ENCODE measurements at regions not wholly inside any gene's neighbourhood (a gene's known extent, or its start where the extent isn't known, plus 50 kb on each side); places are given as distances from the start of the nearest gene placed in this dataset.

DNA sequence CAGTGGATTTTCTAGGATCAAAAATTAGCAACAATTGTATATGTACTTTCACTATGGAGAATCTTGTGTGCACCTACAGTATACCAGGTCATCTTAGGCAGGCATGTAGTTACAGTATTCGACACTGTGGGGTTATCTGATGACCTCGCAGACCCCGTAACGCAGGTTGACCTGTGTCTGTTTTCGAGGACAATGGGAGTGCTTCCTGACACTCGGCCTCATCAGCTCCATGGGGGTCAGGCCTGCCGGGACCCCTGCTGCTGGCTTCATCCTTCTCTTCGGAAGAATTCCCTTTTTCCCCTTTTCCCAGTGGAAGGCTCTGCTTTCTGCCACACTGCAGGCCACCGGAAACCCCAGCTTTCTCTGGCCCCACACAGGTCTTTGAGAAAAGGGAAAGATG is 102.8 kb upstream of the TMEM18 start:
- no peak for DNase-seq

GRCh38 chr2:778731-779350 is 101.6 kb upstream of the TMEM18 start:
- DNase-seq, result no peak

DNA sequence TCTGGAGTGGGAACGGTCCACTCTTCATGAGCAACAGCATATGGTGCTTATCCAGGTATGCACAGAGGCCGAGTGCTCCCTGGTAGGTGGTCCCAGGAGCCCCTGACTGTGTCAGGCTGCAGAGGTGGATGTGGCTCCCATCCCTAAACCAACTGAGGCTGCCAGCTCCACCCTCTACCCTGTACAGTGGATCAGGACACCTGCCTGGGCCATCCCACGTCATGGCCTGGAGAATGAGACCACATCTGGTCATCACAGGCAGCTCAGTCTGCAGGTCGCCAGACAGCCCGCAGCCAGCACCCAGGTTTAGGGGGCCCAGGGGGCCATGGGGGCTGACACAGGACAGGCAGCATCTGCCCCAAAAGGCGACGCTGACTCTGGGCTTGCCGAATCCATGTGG is 100.3 kb upstream of the TMEM18 start:
- no peak for DNase-seq

DNA sequence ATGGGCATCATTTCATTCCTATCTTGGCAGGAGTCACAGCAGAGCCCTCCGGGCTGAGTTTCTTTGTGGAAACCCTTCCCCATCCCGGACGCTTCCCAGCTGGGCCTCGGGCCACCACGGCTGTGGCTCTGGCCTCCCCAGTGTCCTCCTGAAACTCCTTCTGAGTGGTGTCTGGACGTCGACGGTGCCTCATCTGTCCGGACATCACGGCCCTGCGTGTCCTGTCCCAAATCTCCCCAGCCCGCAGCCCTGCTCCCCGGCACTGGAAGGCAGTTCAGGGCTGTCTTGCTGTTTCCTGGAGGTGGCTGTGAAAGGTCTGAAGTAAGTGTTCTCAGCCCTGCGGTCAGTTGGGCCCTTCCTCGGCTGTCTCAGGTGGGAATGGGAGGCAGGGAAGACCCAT is 99.8 kb upstream of the TMEM18 start:
- DNase-seq, result no peak

GRCh38 chr2:776487-776886 is 99.3 kb upstream of the TMEM18 start:
- DNase-seq, result no peak

- DNase-seq, result no peak
These were observed 98.8 kb upstream of the TMEM18 start for GRCh38 chr2:776038-776437.

- DNase-seq, result no peak
These were observed 97.2 kb upstream of the TMEM18 start for GRCh38 chr2:774436-774835.

DNA sequence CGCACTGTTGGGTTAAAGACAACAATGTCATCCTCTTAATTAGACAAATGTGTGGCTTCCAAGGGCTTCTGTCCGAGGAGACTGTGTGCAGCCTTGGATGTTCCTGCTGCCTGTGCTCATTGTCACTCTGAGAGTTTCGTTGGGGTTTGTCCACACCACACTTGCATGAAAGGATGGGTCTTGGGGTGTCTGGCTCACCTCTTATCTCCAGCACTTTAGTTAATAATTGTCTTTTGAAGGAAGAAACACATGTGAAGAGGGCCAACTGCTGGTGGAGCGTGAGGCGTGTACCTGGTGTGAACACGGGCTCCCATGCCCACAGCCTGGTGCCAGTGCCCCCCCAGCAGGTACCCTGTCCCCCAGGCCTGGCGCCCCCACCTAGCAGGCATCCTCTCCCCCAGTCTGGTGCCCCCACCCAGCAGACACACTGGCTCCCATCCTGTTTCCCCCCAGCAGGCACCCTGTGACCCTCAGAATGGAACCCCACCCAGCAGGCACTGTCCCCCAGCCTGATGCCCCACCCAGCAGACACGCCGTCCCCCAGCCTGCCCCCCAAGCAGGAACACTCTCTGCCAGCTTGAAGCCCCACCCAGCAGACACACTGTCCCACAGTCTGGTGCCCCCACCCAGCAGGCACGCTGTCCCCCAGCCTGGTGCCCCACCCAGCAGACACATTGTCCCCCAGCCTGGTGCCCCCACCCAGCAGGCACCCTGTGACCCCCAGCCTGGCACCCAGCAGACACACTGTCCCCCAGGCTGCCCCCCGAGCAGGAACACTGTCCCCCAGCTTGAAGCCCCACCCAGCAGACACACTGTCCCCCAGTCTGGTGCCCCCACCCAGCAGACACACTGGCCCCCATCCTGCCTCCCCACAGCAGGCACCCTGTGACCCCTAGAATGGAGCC is 96.3 kb upstream of the TMEM18 start:
- no peak for DNase-seq

GRCh38 chr2:771538-771937 is 94.3 kb upstream of the TMEM18 start:
- DNase-seq, result no peak

DNA sequence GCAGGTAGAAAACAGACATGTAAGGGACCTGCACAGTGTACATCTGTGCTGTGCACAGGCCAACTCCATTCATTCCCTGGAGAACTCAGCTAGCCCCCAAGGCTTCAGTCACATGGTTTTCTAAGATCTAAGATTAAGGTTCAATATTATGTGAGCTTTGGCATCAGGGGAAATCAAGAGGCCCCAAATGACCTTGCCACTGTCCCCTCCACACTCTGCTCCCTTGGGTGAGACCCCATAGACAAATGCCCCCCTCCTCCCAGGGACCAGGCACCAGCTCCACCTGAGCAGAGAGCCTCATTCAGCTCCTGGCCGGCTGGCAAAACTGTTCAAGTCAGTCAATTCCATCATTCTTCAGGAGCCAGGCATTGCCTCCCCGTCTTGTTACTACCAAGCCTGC is 93.6 kb upstream of the TMEM18 start:
- no peak for DNase-seq

DNA sequence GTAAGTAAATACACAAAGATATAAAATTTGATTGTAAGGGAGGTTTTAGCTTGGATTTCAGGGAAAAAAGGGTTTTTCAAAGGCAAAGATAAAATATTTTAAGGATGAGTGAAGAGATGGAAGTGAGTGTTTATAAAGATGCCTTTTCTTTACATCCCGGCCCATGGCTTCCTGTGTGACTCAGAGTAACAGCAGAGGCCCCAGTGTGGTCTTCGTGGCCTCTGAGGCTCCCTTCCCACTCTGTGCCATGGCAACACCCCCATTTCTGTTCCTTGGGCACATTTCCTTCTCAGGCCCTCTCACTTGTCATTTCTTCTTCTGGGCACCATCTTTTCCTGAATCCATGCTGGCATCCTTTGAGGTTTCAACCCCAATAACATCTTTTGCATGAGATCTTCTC is 92.6 kb upstream of the TMEM18 start:
- no peak for DNase-seq

DNA sequence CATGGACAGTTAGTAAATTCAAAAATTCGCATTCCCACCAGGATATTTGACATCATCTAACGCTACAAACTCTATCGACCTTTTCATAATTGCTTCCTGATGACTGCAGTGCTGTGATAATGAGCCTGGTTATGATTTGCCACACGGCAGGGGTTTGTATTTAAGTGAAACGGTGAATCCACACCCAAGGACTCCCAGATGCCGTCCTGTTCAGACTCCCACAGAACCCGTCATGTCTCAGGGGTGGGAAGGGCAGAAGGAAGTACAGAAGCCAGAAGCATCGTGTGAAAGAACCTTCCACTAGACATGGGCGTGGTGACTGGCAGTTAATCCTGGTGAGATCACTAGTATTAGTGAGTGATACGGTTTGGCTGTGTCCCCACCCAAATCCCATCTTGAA is 91.2 kb upstream of the TMEM18 start:
- DNase-seq, result no peak

DNA sequence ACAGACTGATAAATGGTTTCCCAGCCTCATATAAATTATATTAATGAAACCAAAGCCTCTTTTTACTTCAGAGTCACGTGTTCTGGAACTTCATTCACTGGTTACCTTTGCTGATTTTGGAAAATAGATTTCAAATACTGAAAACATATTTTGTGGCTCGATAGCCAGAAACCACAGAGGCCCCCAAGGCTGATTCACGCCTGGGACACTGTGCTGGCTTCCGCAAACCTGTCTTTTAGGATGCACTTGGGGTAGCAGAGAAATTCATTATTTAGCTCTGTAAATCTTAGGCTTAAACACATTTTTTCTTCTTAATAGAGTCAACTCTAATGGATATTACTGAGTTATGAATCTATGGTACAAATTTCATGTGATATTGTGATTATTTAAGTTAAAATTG is 90.7 kb upstream of the TMEM18 start:
- no peak for DNase-seq

DNA sequence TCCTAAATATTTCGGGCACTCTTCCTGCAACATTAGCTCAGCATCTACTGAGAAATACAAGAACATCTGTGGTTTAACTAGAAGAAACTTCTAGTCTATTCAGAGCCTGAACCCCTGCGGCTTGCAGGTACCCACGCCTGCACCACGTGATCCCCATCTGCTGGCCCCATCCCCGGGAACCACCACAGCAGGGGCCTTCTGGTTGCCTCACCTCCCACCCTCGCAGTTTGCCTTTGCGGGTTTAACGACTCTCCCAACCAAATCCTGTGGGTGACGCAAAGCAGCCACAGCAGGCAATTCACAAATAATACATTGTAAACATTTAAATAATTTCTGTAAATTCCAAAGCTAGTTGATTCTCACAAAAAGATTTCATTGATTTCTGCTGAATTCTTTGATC is 90.2 kb upstream of the TMEM18 start:
- no peak for DNase-seq

- no peak for DNase-seq
These were observed 89.0 kb upstream of the TMEM18 start for GRCh38 chr2:766255-766654.

- DNase-seq, result no peak
These were observed 88.2 kb upstream of the TMEM18 start for GRCh38 chr2:765369-765768.

GRCh38 chr2:763766-764525 is 86.7 kb upstream of the TMEM18 start:
- no peak for DNase-seq

- DNase-seq, result no peak
These were observed 85.4 kb upstream of the TMEM18 start for GRCh38 chr2:762646-763045.

DNA sequence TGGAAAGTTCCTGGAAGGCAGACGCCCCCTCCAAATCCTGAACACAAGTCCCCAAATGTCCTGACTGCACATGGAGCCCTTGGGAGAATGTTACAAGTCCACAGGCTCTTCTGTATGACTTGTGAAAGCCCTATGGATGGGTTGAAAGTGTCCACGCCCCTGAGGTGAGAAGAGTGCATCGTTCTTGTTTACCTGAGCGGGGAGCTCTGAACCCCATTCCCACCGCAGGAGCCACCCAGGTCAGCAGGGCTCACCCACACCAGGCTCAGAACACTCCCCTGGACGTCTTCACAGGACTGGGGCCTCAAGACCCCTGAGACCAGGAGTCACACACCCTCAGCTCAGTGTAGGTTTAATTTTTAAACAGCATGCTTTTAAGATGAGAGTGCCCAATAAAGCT is 84.2 kb upstream of the TMEM18 start:
- DNase-seq, result no peak

DNA sequence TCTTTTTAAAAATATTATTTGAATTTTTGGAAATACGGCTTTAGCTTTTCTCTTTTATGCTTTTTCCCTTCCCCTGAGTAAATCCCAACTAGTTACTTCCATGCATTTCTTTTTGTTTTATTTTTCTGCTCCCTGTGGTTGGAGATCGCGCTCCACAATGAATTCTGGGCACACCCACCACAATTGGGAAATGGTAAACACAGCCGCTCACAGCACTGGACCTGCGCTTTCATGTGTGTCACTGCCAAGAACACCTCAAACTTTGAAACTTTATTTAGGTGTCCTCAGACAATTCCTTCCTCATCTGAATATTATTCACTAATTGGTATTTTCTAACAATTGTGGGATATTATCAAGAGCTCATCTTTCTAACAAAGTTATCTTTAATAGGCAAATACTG is 82.8 kb upstream of the TMEM18 start:
- DNase-seq, result no peak

DNA sequence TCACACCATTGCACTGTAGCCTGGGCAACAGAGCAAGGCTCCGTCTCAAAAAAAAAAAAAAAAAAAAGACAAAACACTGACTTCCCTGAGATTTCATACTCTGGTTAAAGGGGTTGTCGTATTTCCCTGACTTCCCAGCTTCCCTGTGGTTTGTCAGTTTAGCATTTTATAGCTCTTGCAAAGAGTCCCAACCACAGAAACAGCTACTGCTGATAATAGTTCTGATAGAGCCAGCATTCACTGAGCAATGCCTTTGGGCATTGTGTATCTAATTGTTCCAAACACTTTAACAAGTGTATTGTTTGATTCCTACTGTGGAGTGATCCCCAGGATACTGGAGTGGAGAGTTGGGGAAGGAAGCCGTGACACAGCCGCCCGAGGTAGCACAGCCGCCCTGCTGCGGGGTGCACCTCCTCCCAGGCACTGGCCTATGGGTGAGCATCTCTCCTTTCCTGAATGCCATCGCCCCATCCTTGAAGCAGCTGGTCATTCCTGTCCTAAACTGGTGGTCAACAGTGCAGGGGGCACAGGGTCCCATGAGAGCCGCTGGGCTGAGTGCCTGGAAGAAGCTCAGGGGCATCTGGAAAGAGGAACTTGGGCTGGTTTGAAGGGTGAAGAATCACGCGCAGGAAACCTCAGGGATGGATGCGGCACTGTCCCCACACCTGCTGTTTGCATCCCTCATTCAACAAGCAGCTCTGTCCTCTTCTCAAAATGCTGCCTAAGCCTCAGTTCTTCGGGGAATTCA is 81.0 kb upstream of the TMEM18 start:
- DNase-seq, result no peak

DNA sequence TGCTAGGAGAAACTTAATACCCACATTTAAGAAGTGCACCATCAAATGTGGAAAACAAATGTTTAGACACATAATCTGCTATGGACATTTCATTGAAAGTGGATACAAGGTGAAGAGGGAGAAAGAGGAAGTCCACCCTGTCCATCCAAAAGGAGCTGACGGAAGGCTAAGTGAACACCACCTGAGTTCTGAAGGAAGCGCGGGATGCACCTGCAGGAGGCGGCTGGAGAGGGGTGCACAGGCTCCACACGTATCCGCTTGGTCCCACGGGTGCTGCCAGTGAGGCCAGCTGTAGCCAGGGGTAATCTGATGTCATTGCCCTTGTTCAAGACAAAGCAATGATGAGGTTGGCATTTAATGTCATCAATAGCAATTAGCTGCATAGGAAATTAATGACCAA is 75.9 kb upstream of the TMEM18 start:
- no peak for DNase-seq

DNA sequence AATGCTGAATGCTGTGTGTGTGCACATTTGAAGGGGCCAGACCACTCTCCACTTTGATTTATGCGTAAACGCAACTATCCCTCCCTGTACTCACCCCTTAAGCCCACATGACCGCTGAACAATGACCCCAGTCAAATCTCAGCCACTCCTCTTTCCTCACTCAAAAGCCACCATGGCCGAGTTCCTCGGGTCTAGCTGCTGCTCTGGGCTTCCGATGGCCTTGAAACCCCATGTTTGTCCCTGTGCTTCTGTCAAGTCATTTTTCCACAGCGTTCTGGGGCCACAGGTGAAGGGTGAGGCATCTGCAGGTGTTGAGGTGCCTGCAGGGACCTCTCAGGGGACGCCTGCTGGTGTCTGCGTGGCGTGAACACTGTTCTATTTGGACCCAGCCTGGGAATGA is 74.3 kb upstream of the TMEM18 start:
- DNase-seq, result no peak
